DMS 273 (cell line): ENCODE measurements at regions not wholly inside any gene's neighbourhood (a gene's known extent, or its start where the extent isn't known, plus 50 kb on each side); places are given as distances from the start of the nearest gene placed in this dataset.

Source experiments
- DNase-seq: peaks from one replicate; lab custom pipeline; 2025; ENCODE audit not compliant: unreplicated experiment; lab: John Stamatoyannopoulos, UW

GRCh38 chr3:168473334-168473890 lies 377.7 kb upstream of the GOLIM4 start:
- no peak for DNase-seq

GRCh38 chr3:168472783-168473182 lies 377.1 kb upstream of the GOLIM4 start:
- no peak for DNase-seq

GRCh38 chr3:168470380-168470779 lies 374.7 kb upstream of the GOLIM4 start:
- no peak for DNase-seq

- DNase-seq, result no peak
Measured at GRCh38 chr3:168469436-168469835, 373.7 kb upstream of the GOLIM4 start.

- DNase-seq, result peak; percentile 72
Measured at GRCh38 chr3:168467115-168467714, 371.5 kb upstream of the GOLIM4 start.

GRCh38 chr3:168461793-168462192 lies 366.1 kb upstream of the GOLIM4 start:
- no peak for DNase-seq

GRCh38 chr3:168459226-168459784 lies 363.6 kb upstream of the GOLIM4 start:
- DNase-seq, result peak; percentile 55

- DNase-seq, result no peak
Measured at GRCh38 chr3:168457954-168458539, 362.3 kb upstream of the GOLIM4 start.

GRCh38 chr3:168455814-168456213 lies 360.1 kb upstream of the GOLIM4 start:
- DNase-seq, result no peak

- DNase-seq, result no peak
Measured at GRCh38 chr3:168453623-168454022, 357.9 kb upstream of the GOLIM4 start.

GRCh38 chr3:168443965-168444364 lies 348.2 kb upstream of the GOLIM4 start:
- DNase-seq, result no peak

GRCh38 chr3:168442502-168442901 lies 346.8 kb upstream of the GOLIM4 start:
- DNase-seq, result no peak

GRCh38 chr3:168436245-168436724 lies 340.6 kb upstream of the GOLIM4 start:
- DNase-seq, result no peak

GRCh38 chr3:168431491-168431890 lies 335.8 kb upstream of the GOLIM4 start:
- DNase-seq, result no peak

- DNase-seq, result no peak
Measured at GRCh38 chr3:168427835-168428475, 332.2 kb upstream of the GOLIM4 start.

- no peak for DNase-seq
Measured at GRCh38 chr3:168427156-168427555, 331.4 kb upstream of the GOLIM4 start.

- no peak for DNase-seq
Measured at GRCh38 chr3:168425936-168426595, 330.3 kb upstream of the GOLIM4 start.

- DNase-seq, result no peak
Measured at GRCh38 chr3:168424059-168424734, 328.5 kb upstream of the GOLIM4 start.

GRCh38 chr3:168422843-168423242 lies 327.1 kb upstream of the GOLIM4 start:
- DNase-seq, result no peak

- DNase-seq, result no peak
Measured at GRCh38 chr3:168419091-168419490, 323.4 kb upstream of the GOLIM4 start.

- no peak for DNase-seq
Measured at GRCh38 chr3:168417016-168417415, 321.3 kb upstream of the GOLIM4 start.
